Ishikawa (cell line): ENCODE measurements at regions not wholly inside any gene's neighbourhood (a gene's known extent, or its start where the extent isn't known, plus 50 kb on each side); places are given as distances from the start of the nearest gene placed in this dataset.

ENCODE experiments used
- CEBPB ChIP-seq: IDR thresholded peaks from 2 replicates; pipeline ENCODE4 v1.6.1; 2012
- CREB1 ChIP-seq: IDR thresholded peaks from 2 replicates; pipeline ENCODE4 v1.6.1; 2012; ENCODE audit warnings: low read depth
- EGR1 ChIP-seq: IDR thresholded peaks from 2 replicates; pipeline ENCODE4 v1.6.1; 2012
- EP300 ChIP-seq: IDR thresholded peaks from 2 replicates; pipeline ENCODE4 v1.6.1; 2012; ENCODE audit warnings: borderline replicate concordance
- FOXM1 ChIP-seq: IDR thresholded peaks from 2 replicates; pipeline ENCODE4 v1.6.1; 2012; ENCODE audit warnings: low read depth, borderline replicate concordance
- NFIC ChIP-seq: IDR thresholded peaks from 2 replicates; pipeline ENCODE4 v1.6.1; 2012
- RAD21 ChIP-seq: IDR thresholded peaks from 2 replicates; pipeline ENCODE4 v1.6.1; 2012; ENCODE audit warnings: low read depth
- TAF1 ChIP-seq: IDR thresholded peaks from 2 replicates; pipeline ENCODE4 v1.6.1; 2012; ENCODE audit warnings: low read depth, mild to moderate bottlenecking
- TCF12 ChIP-seq: IDR thresholded peaks from 2 replicates; pipeline ENCODE4 v1.6.1; 2012; ENCODE audit warnings: low read depth
- TEAD4 ChIP-seq: IDR thresholded peaks from 2 replicates; pipeline ENCODE4 v1.6.1; 2012
- YY1 ChIP-seq: IDR thresholded peaks from 2 replicates; pipeline ENCODE4 v1.6.1; 2012; ENCODE audit warnings: low read depth
- ZBTB7A ChIP-seq: IDR thresholded peaks from 2 replicates; pipeline ENCODE4 v1.6.1; 2012; ENCODE audit warnings: low read depth
- TF ChIP-seq, protein P1 (sequence below): IDR thresholded peaks from 2 replicates; pipeline ENCODE4 v1.6.1; 2012; ENCODE audit warnings: low read depth, mild to moderate bottlenecking
- TF ChIP-seq, protein P2 (sequence below): IDR thresholded peaks from 2 replicates; pipeline ENCODE4 v1.6.1; 2012
- TF ChIP-seq, protein P3 (sequence below): IDR thresholded peaks from 2 replicates; pipeline ENCODE4 v1.6.1; 2012

DNA sequence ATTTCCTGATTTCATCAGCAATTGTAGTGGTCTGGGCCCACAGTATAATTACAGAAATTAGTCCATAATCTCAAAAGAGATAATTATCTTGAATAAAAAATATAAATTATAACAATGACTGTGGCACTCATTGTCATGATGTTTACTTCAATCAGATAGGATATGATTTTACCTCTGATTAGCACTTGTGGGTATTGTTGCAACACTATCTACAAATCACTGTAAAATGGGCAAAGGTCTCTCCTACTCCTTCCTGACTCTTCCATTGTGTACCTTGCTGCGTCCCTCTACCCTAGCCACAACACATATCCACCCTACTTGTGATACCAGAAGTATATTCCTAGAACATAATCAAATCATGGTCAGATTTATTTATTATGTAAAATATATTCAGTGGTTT is 200.9 kb upstream of the TRIB2 start:
- no peak for TF ChIP-seq YY1
- TF ChIP-seq FOXM1 = no peak
- TF ChIP-seq EP300 = no peak
- no peak for TF ChIP-seq EGR1
- no peak for TF ChIP-seq RAD21

DNA sequence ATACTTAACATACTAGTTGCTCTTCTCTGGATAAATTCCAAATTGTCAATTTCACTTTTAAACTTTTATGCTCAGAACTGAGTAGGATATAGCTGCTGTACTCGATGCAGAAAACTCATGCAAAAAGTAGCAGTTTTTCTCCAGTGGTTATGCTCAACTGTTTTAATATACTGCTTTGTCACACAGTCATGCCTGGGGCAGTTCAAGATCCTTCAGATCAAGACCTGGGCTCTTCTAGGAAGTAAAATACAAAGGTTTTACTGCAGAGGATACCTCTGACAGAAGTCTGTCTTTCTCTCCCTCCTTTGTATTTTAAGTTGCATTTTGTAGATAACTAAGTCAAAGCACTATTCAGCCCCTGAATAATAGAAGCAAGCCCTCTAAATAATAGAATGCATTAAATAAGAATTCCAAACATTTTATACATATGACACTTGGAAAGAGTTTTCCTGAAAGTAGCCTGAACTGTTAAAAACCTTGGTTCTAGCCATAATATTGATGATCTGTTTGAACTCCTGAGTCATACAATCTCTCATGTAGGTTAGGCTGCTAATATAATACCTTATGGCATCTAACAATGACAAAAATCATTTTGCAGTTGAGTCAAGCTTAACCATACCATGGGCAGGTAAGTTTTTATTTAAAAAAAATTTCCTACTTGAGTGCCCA is 183.3 kb upstream of the TRIB2 start:
- TF ChIP-seq ZBTB7A (no peak), TAF1 (no peak), RAD21 (no peak), FOXM1 (no peak), EP300 (no peak), CEBPB (no peak)
- TF ChIP-seq, protein P1, sequence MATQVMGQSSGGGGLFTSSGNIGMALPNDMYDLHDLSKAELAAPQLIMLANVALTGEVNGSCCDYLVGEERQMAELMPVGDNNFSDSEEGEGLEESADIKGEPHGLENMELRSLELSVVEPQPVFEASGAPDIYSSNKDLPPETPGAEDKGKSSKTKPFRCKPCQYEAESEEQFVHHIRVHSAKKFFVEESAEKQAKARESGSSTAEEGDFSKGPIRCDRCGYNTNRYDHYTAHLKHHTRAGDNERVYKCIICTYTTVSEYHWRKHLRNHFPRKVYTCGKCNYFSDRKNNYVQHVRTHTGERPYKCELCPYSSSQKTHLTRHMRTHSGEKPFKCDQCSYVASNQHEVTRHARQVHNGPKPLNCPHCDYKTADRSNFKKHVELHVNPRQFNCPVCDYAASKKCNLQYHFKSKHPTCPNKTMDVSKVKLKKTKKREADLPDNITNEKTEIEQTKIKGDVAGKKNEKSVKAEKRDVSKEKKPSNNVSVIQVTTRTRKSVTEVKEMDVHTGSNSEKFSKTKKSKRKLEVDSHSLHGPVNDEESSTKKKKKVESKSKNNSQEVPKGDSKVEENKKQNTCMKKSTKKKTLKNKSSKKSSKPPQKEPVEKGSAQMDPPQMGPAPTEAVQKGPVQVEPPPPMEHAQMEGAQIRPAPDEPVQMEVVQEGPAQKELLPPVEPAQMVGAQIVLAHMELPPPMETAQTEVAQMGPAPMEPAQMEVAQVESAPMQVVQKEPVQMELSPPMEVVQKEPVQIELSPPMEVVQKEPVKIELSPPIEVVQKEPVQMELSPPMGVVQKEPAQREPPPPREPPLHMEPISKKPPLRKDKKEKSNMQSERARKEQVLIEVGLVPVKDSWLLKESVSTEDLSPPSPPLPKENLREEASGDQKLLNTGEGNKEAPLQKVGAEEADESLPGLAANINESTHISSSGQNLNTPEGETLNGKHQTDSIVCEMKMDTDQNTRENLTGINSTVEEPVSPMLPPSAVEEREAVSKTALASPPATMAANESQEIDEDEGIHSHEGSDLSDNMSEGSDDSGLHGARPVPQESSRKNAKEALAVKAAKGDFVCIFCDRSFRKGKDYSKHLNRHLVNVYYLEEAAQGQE = no peak
- TF ChIP-seq, protein P2, sequence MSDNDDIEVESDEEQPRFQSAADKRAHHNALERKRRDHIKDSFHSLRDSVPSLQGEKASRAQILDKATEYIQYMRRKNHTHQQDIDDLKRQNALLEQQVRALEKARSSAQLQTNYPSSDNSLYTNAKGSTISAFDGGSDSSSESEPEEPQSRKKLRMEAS = no peak

DNA sequence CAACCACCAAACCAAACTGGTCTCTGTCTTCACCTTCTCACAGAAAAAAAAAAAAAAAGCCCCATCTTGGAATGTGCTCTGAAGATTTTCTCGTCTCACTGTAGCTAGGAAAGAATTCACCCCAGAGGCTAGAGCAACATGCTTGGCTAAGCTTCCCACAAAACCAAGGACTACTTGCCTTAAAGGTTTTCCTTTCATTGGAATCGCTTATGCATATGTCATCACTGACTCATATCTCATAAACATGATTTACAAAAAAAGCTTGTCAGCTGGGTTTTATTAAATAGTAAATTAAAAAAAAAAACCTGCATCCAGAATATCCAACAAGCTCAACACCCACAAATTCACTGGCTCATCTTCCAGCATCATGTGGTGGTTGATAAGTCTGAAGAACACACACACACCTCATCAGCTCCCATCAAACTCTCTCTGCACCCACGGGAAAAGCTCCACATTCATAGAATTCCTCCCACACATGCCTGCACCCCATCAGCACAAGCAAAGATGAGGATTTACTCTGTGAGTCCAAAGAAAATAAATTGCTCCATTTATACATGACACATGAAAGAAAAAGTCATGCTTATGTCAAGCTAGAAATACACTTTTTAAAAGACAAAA is 182.0 kb upstream of the TRIB2 start:
- TF ChIP-seq, protein P2 = no peak
- TF ChIP-seq TEAD4 = no peak
- no peak for TF ChIP-seq YY1
- no peak for TF ChIP-seq CEBPB
- TF ChIP-seq, protein P3, sequence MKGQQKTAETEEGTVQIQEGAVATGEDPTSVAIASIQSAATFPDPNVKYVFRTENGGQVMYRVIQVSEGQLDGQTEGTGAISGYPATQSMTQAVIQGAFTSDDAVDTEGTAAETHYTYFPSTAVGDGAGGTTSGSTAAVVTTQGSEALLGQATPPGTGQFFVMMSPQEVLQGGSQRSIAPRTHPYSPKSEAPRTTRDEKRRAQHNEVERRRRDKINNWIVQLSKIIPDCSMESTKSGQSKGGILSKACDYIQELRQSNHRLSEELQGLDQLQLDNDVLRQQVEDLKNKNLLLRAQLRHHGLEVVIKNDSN = no peak
- TF ChIP-seq TAF1 = no peak
- TF ChIP-seq, protein P1 = no peak
- TF ChIP-seq NFIC = no peak
- no peak for TF ChIP-seq TCF12
- TF ChIP-seq EGR1 = no peak
- no peak for TF ChIP-seq ZBTB7A
- no peak for TF ChIP-seq CREB1
- TF ChIP-seq FOXM1 = no peak

DNA sequence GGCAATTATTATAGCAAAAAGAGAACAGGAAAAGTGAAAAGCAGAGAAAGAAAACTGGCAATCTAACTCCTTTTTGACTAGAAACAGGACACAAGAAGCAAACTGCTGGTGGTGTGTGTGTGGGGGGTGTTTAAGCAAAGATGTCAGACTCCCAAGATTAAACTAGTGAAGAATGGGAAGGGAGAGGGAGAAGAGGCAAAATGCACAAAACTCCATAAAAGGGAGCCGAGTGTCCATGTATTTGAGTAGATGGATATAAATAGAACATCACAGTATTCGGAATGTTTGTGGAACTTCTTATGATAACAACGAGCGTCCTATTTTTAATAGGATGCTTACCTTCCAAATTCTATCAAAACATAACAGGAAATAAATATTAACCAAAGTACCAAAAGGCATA is 179.8 kb upstream of the TRIB2 start:
- TF ChIP-seq CEBPB = no peak
- TF ChIP-seq, protein P2 = no peak
- TF ChIP-seq, protein P1 = no peak
- TF ChIP-seq, protein P3 = no peak
- no peak for TF ChIP-seq NFIC
- TF ChIP-seq TEAD4 = no peak
- no peak for TF ChIP-seq TCF12
- TF ChIP-seq ZBTB7A = no peak
- TF ChIP-seq FOXM1 = no peak
- TF ChIP-seq EGR1 = no peak
- TF ChIP-seq CREB1 = no peak
- no peak for TF ChIP-seq RAD21
- no peak for TF ChIP-seq TAF1
- no peak for TF ChIP-seq YY1
- TF ChIP-seq EP300 = no peak
